NCI-H1930 (cell line): ENCODE measurements at regions not wholly inside any gene's neighbourhood (a gene's known extent, or its start where the extent isn't known, plus 50 kb on each side); places are given as distances from the start of the nearest gene placed in this dataset.

Source experiments
- DNase-seq, 2 experiments: peaks; one replicate each; lab custom pipeline; 2025; lab: John Stamatoyannopoulos, UW

DNA sequence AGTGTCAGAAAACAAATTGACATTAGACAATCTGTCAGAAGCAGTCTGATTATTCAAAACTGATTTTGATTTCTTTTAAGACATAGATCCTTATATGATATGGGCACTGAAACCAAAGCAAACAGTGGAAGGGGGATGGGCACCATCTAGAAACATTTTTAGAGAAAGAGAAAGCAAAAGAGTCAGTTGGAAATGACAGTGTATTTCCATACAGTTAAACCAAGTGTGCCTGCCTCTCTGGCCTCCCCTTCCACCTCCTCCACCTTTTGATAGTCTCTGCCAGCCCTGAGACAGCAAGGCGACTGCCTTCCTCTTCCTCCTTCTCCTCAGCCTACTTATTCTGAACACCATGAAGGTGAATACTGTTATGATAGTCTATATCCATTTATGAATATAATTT lies 949.7 kb downstream of the AMY1C start:
- DNase-seq: no peak

DNA sequence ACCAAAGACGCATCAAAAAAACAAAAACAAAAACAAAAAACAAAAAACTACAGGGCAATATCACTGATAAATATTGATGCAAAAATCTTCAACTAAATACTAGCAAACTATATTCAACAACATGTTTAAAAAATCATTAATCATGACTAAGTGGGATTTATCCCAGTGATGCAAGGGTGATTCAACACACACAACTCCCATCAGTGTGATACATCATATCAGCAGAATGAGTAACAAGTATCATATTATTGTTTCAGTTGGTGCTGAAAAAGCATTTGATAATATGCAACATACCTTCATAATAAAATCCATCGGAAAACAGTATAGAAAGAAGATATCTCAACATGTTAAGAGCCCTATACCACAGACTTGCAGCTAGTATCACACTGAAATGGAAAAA lies 953.0 kb downstream of the AMY1C start:
- no peak for DNase-seq

DNA sequence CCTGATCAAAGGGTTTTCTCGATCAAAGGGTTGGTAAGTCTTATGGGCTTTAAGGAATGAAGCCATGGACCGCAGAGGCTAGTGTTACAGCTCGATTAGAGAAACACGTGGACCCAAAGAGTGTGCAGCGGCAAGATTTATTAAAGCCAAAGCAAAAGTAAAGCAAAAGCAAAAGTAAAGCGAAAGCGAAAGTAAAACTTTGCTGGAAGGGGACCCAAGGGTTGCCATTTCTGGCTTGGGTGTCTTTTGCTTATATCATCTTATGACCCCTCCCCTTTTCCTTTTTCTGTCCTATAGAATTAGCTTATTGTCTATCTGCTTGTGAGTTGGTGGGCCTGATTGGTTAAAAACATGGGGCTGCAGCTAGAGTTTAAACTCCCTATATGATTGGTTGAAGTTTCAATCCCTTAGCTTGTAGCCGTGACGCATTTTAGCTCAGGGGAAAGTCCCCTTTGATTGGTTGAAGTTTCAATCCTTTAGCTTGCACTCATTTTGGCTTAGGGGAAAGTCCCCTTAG lies 957.0 kb downstream of the AMY1C start:
- no peak for DNase-seq

DNA sequence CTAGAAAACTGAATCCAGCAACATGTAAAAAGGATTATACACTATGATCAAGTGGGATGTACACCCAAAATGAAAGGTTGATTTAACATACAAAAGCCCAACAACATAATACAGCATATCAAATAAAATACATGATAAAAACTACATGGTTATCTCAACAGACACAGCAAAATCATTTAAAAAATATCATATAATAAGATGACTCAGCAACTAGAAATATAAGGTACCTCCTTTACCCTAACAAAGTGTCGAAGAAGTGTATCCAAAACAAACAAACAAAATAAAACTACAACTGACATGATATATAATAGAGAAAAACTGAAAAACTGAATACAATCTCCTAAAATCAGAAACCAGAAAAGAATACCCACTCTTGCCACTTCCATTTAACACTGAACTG lies 969.1 kb downstream of the AMY1C start:
- DNase-seq: no peak

DNA sequence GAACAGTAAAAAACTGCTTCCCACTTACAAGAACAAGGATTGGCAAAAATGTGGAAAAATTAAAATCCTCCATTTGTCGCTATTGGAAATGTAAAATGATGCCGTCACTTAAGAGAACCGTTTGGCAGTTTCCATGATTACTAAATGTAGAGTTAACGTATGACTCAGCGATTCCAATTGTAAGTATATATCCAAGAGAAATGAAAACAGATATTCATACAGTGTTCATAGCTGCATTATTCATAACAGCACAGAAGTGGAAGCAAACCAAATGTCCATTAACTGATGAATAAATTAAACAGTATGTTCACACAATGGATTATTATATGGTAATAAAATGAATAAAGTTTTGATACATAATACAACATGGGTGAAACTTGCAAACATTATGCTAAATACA lies 971.0 kb downstream of the AMY1C start:
- DNase-seq: no peak

DNA sequence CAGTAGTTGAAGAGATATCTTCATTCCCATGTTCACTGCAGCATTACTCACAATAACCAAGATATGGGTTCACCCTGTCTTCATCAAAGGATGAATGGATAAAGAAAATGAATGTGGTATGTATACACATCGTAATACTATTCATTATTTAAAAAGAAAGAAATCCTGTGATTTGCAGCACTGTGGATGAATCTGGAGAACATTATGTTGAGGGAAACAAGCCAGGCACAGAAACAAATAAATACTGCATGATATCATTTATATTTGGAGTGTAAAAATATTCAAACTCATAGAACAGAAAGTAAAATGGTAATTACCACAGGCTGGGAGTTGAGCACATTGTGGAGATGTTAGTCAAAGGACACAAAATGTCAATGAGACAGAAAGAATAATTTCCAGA lies 977.2 kb downstream of the AMY1C start:
- DNase-seq: no peak

DNA sequence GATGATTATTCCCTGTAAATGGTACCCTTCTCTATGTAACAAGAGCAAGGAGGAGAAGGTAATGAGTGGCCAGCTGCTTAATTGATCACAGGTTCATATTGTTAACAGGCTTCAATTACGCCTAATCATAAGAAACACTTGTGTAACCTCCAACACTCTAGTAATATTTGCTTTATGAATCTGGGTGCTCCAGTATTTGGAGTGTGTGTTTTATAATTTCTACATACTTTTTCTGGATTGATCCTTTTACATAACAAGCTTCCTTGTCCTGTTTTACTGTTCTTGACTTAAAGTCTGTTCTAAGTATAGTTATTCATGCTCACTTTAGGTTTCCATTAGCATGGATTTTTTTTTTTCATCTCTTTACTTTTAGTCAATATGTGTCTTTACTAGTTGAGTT lies 984.2 kb downstream of the AMY1C start:
- no peak for DNase-seq

DNA sequence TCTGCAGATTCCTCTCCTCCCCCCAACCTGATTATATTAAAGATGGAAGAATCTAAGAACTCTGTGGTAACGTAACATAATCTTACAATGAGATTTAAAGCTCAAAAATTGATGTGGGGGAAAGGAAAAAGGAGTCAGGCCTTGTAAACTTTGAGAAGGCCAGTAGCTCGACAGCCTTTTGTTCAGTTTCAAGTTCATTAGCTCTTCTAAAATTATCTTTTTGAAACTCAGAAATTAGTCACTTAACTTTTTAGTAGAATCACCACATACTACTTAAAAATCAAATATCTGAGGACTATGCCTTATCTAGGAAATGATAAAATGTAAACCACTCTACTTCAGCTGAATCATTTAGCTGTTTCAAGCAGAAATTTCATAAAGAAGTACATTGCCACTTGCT lies 996.2 kb downstream of the AMY1C start:
- DNase-seq: no peak

DNA sequence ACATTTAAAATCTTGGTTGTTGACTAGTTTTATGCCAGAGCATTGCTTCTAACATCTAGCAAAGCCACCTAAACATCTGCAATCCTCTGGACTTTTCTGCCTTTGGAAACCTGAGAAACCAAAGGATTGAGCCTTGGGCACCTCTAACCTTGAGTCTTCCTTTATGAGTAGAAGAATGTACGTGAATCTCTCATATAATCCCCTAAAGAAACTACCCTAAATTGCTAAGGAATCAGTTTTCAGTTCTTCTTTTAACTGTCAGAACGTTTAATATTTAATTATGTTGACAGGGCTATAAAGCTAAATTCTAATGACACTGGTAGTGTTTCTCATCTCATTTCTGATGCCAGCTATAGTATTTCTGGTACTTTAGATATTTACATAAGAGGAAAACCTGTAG lies 997.3 kb downstream of the AMY1C start:
- no peak for DNase-seq

DNA sequence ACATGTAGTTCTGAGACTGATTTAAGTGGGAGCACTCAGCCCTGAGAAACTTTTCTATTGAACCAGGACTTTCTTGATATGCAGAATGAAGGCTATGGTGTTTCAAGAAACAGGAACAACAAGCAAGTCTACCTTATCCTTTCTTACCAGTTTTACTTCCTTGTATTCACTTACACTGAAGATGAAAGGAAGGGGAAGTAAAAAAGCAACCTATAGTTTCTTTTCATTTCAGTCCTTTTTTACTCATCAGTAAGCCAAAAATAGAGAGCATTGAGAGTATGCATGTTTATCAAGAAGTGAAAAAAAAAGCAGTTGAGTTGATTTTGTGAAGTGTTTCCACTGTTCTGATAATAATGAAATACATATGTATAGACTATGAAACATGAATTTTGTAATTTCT lies 1010.3 kb downstream of the AMY1C start:
- no peak for DNase-seq

DNA sequence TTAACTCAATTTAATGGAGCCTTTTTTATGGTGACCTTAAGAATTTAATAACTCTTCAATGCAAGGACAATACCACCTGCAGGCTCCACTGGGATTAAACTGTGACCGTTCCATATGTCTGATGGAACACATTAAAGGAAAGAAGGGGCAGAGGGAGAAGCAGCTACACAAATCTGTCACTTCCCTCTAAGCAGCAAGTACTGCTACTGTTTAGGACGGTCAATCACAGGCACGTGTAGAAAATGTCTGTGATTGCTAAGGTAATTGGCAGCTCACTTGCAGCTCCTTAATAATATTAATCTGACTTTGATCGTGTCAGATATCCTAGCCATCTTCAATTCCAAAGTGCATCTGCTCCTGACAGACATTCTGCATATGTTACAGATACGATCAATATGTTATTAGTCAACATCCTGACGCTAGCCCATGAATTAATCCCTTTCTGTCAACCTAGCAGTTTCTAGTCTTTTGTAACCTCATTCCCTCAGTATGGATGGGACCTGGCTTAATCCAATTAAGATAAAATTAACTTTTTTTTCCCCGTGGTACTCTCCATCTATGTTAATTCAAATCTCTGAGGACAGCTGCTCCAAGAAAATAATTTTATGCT lies 1012.4 kb downstream of the AMY1C start:
- DNase-seq: no peak

DNA sequence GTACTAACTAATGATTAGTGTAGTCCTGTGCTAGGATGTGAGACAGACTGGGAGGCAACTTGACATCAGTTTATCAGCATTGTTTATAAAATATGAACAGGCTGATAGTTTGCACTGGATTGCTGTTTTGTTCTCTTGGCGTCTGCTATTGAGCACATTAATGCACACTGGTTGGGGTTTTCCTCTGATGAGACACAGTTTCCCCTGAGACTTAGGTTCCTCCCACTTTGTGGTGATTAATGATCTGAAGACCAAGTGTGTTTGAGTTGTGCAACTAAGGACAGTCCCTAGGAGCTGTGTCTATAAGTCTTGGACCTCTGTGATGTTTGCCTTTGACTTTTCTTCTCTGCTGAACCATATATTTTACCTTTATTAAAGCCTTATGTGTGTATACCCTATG lies 1015.4 kb downstream of the AMY1C start:
- DNase-seq: no peak

DNA sequence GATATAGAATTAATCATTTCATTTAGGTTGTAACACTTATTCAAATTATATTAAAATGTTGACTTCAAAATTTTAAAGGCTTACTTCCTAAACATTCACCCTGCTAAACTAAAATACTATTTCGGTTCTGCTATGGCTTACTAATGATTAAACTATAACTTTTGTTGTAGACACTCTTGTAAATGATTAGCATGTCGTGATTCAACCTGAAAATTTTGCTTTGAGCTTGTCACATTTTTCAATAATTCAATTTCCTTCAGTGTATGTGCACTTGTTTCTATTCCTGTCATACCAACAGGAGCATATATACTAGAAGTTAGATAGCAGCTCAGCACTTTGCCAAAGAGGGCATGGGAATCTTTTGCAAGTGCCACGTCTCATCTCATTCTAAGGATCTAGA lies 1018.8 kb downstream of the AMY1C start:
- no peak for DNase-seq

DNA sequence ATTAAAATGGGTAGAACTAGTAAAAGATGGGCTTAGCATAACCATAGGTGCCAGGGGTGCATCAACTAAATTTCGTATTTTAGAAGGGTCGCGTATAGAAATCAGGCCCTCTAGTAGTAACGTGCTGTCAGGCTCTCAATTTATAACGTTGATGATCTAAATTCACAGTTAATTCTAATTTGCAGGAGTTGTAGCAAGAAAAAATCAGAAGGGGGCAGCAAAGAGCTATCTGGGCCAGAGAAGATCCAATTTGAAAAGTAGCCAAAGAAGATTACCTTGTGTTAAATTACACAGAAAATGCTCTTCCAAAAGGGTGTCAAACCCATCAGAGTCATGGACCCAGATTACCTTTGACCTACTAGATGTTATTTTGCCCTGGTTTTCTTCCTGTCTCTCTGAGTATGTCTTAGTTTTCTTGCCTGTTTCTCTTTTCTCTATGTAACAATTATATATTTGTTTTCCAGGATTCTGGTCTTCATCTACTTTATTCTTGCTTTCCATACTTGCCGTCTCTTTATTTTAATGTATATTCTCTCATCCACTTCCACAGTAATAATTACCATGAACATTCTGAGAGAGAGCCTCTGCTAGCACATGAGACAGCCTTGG lies 1030.9 kb downstream of the AMY1C start:
- DNase-seq: peak in 1 of 2 experiments; percentile 3

DNA sequence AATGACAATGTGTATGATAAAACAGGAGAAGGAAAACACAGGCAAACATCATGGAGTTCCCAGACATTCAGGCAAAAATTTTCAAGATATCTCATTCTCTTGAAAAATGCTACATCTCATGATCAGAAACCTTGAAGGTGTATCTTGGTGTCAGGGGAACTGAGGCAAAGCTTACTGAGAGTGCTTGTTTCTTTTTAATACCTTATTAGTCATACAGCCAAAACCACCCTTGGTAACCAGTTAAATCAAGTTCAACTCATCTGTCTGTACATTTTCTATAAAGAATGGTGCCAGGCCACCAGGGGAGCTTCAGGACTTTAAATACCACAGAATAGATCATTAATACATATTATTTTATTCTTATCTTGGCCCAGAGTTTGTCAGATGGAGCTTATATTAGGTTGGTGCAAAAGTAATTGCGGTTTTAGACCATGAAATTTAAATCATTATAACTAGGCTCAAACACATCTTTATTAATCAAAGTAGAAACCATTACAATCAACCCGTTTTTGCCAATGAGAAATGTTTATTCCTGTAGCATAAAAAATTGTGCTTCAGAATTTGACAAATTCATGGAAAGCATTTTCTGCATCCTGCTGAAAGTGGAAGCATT lies 1036.0 kb downstream of the AMY1C start:
- no peak for DNase-seq

DNA sequence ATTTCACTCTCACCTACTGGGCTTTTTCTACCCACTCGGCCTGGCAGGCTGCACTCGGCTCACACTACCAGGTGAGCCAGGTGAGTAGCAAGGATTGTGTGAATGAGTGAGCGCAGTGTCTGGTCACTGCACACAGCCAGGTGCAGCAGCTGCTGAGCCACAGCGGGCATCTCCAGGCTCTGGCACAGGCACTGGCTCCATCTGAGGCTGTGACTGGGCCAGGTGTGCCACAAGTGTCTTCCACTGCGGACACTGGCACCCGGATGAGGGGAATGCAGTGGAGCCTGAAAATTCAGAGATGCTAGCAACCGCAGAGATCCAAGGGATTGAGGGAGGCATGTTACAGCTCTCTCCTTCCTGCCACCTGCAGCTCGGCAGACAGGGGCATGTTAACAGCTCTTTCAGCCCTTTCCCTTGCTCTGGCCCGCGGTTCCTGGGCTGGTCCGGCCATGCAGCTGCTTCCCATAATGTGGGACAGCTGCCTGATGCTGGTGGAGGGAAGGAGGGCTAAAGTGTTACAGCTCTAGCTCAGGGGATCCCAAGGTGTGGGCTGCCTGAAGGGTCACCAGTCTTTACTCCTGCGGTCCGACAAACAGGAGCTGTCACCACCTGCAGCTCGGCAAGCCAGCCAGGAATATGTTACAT lies 1038.3 kb downstream of the AMY1C start:
- DNase-seq: no peak

DNA sequence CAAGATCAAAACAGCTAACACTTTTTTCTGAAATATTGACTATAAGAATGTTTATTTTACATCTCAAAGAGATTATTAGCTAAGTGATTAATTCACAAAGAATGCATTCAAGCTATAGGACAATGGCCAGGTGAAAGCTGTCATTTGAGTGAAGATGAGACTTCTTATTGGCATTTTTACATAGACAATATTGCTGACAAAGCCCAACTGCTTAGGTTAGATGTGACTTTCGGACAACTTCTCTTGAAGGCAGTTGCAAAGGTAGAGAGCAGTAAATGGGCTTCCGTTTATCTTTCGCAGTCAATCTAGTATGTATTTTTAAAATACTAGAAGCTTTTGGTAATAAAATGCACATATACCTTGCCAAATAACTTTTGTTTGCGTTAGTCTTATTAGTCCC lies 1041.3 kb downstream of the AMY1C start:
- DNase-seq: no peak

DNA sequence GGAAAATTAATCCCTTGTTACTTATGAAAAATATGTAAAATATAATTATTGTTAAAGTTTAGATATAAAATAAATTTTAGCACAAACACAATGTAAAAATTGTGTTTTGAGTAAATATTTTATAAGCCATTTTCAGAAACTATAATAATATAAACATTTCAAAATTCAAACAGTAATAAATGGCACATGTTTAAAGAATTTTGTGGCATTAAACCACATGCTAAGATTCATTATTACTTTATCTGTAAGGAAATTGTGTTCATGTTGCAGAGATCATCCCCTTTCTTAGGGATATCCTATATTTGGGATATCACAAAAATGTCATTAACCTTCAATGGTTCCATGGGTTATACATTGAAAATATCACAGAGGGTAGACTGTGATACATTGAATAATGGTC lies 1044.3 kb downstream of the AMY1C start:
- DNase-seq: no peak

DNA sequence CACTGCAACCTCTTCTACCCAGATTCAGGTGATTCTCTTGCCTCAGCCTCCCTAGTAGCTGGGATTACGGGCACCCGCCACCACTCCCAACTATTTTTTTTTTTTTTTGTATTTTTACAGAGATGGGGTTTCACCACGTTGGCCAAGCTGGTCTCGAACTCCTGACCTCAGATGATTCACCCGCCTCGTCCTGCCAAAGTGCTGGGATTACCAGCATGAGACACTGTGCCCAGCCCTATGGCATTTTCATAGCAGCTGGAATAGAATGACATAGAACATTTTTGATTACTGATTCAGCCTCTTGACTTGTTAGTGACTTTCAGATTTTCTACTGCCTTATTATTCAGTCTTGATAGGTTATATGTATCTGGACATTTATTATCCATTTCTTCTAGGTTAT lies 1046.2 kb downstream of the AMY1C start:
- no peak for DNase-seq

DNA sequence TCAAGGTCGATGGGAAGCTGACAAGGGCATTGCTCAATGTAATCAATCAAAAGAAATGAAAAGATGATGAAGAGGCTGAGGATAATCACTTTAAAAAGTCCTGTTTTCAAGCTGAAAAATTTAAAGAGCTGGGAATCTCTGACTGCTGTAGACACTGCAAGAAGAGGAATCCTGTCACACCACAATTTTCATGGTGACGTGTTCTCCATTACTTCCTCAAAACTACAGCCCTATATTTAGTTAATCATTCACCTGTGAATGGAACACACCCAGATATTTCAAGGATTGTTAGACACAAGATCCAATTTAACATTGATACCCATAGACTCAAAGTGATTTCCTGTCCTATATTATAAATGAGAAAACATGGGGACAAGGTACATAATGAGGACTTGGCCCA lies 1048.3 kb downstream of the AMY1C start:
- DNase-seq: no peak

DNA sequence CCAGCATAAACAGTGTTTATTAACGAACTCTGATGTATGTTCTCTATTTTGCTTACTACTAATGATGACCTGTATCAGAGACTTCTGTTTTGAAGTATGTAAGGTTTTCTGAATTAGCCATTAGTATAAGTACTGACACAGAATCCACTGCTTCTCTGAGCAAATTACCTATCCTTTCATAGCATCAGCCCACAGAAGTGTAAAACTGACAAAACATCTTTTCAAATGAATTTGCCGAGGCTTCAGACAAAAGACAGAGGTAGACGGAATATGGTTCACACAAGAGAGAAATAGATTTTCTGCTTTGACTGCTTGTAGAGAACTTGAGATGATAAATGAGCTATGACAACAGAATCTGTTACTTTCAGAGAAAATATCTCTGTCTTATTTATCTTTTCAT lies 1051.6 kb downstream of the AMY1C start:
- no peak for DNase-seq

DNA sequence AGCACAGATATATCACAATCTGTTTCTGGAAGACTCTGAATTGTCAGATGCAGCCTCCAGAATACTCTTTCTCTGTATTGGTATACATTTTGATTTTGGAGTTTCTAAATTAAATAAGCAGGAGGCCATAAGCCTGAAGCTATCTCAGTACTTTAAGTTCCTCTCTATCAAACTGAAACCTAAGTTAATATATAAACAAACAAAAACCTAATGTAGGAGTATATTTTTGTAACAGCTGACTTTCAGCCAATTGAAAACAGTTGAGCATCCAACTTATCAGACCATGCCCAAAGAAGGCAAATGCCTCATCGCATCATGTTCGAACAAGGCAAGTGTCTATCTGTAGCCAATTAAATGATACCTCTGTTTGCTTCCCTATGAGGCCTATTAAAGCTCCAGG lies 1054.4 kb downstream of the AMY1C start:
- no peak for DNase-seq

DNA sequence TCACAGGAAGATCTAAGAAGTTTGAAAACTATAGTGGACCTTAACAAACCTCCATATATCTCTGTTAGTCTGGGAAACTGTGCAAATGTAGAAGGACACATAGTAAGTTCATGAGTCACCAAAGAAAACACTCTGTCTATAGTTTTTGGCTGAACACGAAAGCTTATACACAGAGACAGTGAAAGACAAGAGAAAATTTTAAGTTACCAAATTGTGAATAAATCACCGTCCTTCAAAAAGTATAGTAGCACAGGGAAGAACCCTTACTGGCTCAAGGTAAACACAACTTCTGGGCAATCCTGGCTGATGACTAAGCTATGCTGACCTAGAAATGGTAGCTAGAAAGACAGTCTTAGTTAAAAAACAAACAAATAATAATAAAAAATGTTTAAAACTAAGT lies 1057.9 kb downstream of the AMY1C start:
- no peak for DNase-seq
